ENCODE measurements at regions not wholly inside any gene's neighbourhood (a gene's known extent, or its start where the extent isn't known, plus 50 kb on each side); places are given as distances from the start of the nearest gene placed in this dataset.

DNA sequence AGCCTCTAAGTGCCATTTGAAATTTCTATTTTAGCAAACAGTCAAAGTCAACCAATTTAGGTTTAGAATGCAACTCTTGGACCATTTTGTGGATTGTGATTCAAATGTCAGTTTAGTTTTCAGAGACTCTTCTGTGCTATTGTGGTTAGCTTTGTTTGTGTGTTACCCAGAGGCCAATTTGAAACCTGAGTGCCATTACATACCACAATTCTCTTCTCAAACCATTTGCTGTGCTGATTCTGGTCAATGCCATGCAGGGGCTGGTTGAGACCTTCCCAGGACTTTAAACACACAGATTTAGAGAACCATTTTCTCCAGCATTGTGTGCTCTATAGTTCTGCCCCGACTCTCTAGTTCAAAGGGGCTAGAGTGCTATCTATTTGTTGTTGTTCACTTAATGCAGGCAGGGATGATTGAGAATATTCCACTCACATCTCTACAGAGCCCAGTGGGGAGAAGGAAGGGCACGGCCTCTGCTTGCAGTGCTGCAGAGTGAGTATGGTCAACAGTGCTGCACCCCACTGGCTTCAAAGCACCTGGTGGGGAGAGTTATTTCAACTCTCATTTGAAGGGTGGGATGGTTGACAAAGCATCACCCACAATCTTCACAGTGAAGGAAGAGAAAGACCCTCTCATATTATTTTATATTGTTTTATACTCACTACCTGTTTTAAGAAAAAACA lies 738.2 kb downstream of the COL12A1 start:
- intact Hi-C loops (cut with DNase I) = no loop called here
- 78 to 82% methylated on average over 2 of the region's 2 CpGs for WGBS, 2 donors
- DNase-seq = no peak

DNA sequence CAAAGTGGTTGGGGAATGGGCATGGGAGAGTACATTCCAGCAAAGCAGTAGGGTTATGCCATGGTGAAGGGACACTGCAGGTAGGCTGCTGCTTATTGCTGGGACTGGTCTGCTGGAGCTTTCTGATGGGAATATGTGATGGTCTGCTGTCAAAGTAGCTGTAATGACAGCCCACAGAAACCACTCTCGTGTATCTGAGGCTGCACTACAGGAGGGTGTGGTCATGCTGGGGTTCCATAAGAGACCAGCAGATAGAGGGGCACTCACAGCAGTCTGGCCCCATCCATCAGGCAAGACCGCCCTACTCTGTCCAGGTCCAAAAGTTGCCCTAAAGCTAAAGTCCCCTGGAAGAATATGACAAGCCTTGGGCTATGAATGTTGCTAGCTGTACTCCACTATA lies 739.3 kb downstream of the COL12A1 start:
- 57 to 81% methylated on average over 1 to 2 of the region's 2 CpGs for WGBS, 2 donors
- no peaks in the 10 kb centered on the region for H3K36me3 ChIP-seq (replicated peaks in 1 of 2; ENCODE audit: insufficient read depth in 1 of 2, low read depth in 2 of 2)
- no peak for ATAC-seq

More for the DNA sequence above, 738.2 kb downstream of the COL12A1 start:
- Histone ChIP-seq H3K4me3 (no peak overlapping the region), H3K36me3 (replicated peaks in 1 of 2; ENCODE audit: insufficient read depth in 1 of 2, low read depth in 2 of 2) (no peaks in the 10 kb centered on the region), H3K9me3 (no peaks in the 10 kb centered on the region), H3K27me3 (no peaks in the 10 kb centered on the region), H3K4me1 (no peaks in the 10 kb centered on the region), H3K27ac (no peak overlapping the region)
- TF ChIP-seq, protein P1, sequence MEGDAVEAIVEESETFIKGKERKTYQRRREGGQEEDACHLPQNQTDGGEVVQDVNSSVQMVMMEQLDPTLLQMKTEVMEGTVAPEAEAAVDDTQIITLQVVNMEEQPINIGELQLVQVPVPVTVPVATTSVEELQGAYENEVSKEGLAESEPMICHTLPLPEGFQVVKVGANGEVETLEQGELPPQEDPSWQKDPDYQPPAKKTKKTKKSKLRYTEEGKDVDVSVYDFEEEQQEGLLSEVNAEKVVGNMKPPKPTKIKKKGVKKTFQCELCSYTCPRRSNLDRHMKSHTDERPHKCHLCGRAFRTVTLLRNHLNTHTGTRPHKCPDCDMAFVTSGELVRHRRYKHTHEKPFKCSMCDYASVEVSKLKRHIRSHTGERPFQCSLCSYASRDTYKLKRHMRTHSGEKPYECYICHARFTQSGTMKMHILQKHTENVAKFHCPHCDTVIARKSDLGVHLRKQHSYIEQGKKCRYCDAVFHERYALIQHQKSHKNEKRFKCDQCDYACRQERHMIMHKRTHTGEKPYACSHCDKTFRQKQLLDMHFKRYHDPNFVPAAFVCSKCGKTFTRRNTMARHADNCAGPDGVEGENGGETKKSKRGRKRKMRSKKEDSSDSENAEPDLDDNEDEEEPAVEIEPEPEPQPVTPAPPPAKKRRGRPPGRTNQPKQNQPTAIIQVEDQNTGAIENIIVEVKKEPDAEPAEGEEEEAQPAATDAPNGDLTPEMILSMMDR (IDR thresholded peaks at IDR 0.05) = no peak
- TF ChIP-seq POLR2A (IDR thresholded peaks at IDR 0.05) = no peak
- ATAC-seq = no peak

DNA sequence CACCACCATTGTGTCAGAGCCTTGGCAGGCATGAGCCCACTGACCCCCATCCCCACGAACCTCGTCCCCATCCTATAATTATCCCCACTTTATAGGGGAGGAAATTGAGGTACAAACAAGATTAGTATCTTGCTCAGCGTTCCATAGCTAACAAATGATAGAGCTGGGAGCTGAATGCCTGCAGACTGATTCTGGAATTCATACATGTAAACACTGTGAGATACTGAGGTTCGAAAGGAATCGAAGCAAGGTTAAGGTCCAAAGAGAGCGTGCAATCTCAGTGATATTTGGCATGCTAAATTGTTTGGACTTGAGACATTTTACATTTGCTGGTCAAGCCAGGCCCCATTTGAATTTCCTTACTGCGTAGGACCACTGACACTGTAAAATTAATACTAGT lies 746.6 kb downstream of the COL12A1 start:
- no peaks in the 10 kb centered on the region for H3K4me1 ChIP-seq
- H3K36me3 ChIP-seq (replicated peaks in 1 of 2; ENCODE audit: insufficient read depth in 1 of 2, low read depth in 2 of 2) = no peaks in the 10 kb centered on the region
- intact Hi-C loops (cut with DNase I) = no loop called here
- no peak for DNase-seq
- no peaks in the 10 kb centered on the region for H3K9me3 ChIP-seq
- H3K4me3 ChIP-seq = no peak overlapping the region
- no peak overlapping the region for H3K27ac ChIP-seq
- whole genome bisulfite sequencing, 2 donors = 54 to 61% methylated on average over 7 of the region's 7 CpGs
- no peak for ATAC-seq
- no peaks in the 10 kb centered on the region for H3K27me3 ChIP-seq
- TF ChIP-seq POLR2A (IDR thresholded peaks at IDR 0.05) = no peak
- TF ChIP-seq, protein P1 (IDR thresholded peaks at IDR 0.05) = no peak

More for the DNA sequence above, 739.3 kb downstream of the COL12A1 start:
- Histone ChIP-seq H3K4me1 (no peaks in the 10 kb centered on the region), H3K9me3 (no peaks in the 10 kb centered on the region), H3K27ac (no peak overlapping the region), H3K4me3 (no peak overlapping the region), H3K27me3 (no peaks in the 10 kb centered on the region)
- TF ChIP-seq, protein P1 (IDR thresholded peaks at IDR 0.05) = no peak
- no peak for TF ChIP-seq POLR2A (IDR thresholded peaks at IDR 0.05)
- intact Hi-C loops (cut with DNase I) = no loop called here
- no peak for DNase-seq

DNA sequence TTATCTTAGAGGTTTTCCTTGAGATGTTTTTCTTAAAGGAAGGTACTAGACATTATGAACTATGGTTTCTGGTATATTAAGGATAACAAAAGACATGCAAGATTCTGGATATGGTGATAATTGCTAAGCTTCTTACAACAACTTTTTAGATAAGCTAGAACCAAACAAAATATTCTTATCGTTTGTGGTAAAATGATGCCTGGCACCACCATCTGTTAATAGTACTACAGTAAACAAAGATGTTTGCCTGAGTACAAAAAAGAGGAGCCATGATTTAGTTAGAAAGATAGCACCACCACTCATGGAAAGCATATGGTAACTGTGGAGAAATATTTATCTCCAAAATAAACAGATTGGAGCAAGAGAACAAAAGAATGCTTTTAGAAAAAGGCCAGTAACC lies 747.3 kb downstream of the COL12A1 start:
- WGBS, 2 donors = 13 to 28% methylated on average over 1 of the region's 1 CpG
- no peak for DNase-seq
- H3K36me3 ChIP-seq (replicated peaks in 1 of 2; ENCODE audit: insufficient read depth in 1 of 2, low read depth in 2 of 2) = no peaks in the 10 kb centered on the region
- no peaks in the 10 kb centered on the region for H3K27me3 ChIP-seq
- no peaks in the 10 kb centered on the region for H3K9me3 ChIP-seq
- intact Hi-C loops (cut with DNase I) = no loop called here
- H3K4me3 ChIP-seq = no peak overlapping the region
- no peak overlapping the region for H3K27ac ChIP-seq
- ATAC-seq = no peak
- TF ChIP-seq, protein P1 (IDR thresholded peaks at IDR 0.05) = no peak
- TF ChIP-seq POLR2A (IDR thresholded peaks at IDR 0.05) = no peak
- no peaks in the 10 kb centered on the region for H3K4me1 ChIP-seq

DNA sequence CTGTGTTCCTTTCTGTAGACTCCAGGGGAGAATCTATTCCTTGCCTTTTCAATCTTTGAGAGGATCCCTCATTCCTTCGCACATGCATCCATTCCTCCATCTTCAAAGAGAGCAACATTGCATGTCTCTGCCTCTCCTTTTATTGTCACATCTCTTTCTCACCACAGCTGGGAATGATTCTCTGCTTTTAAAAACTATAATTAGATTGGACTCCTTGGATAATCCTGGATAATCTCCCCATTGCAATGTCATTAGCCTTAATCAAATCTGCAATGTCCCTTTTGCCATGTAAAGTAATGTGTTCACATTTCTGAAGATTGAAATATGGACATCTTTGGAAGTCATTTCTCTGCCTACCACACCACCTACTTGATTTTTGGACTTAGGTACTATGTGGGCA lies 750.1 kb downstream of the COL12A1 start:
- TF ChIP-seq, protein P1 (IDR thresholded peaks at IDR 0.05) = no peak
- TF ChIP-seq POLR2A (IDR thresholded peaks at IDR 0.05) = no peak
- H3K27me3 ChIP-seq = no peaks in the 10 kb centered on the region
- ATAC-seq (no peak), DNase-seq (no peak)
- H3K9me3 ChIP-seq = no peaks in the 10 kb centered on the region
- H3K4me1 ChIP-seq = no peaks in the 10 kb centered on the region
- WGBS, 2 donors = 90 to 95% methylated on average over 1 of the region's 1 CpG
- no peaks in the 10 kb centered on the region for H3K36me3 ChIP-seq (replicated peaks in 1 of 2; ENCODE audit: insufficient read depth in 1 of 2, low read depth in 2 of 2)
- no peak overlapping the region for H3K4me3 ChIP-seq
- intact Hi-C loops (cut with DNase I) = no loop called here
- no peak overlapping the region for H3K27ac ChIP-seq
